Neutrophil (primary cell): ENCODE measurements at regions not wholly inside any gene's neighbourhood (a gene's known extent, or its start where the extent isn't known, plus 50 kb on each side); places are given as distances from the start of the nearest gene placed in this dataset.

ENCODE experiments used
- H3K27ac ChIP-seq: fragments of 200-600 bp; sonication (generic); 2 replicates; pipeline ENCODE4 v1.5.1; 2016; ENCODE audit warnings: mild to moderate bottlenecking, moderate library complexity
- H3K27me3 ChIP-seq: fragments of 200-600 bp; sonication (generic); 2 replicates; pipeline ENCODE4 v1.6.0; 2016; ENCODE audit warnings: mild to moderate bottlenecking
- H3K36me3 ChIP-seq: fragments of 200-600 bp; sonication (generic); 2 replicates; pipeline ENCODE4 v1.5.1; 2017
- H3K4me1 ChIP-seq, 2 experiments: fragments of 200-600 bp in 1 of 2; sonication (generic) in 1 of 2; 1 replicate in 1 of 2; 2 replicates in 1 of 2; pipeline versions ENCODE4 v1.5.1 to v1.6.1; 2013 to 2016; ENCODE audit warnings: low read depth in 1 of 2, low read length in 1 of 2, mild to moderate bottlenecking in 1 of 2, moderate library complexity in 1 of 2; ENCODE audit not compliant: control insufficient read depth in 1 of 2, insufficient read depth in 1 of 2
- H3K4me3 ChIP-seq, 2 experiments: fragments of 200-600 bp in 1 of 2; sonication (generic) in 1 of 2; 1 replicate in 1 of 2; 2 replicates in 1 of 2; pipeline ENCODE4 v1.5.1; 2013 to 2016; ENCODE audit warnings: low read depth in 1 of 2, low read length in 1 of 2, mild to moderate bottlenecking in 1 of 2, moderate library complexity in 1 of 2
- H3K9me3 ChIP-seq: fragments of 200-600 bp; sonication (generic); 2 replicates; pipeline ENCODE4 v1.5.1; 2016
- TF ChIP-seq, protein P1 (sequence below): fragments of 200-600 bp; sonication (generic); IDR thresholded peaks from 2 replicates; pipeline ENCODE4 v1.5.1; 2016; ENCODE audit warnings: antibody characterized with exemption

GRCh38 chr2:562391-563364 lies 114.5 kb downstream of the TMEM18 start:
- H3K4me1 ChIP-seq: no peaks in the 10 kb centered on the region
- H3K9me3 ChIP-seq: no peaks in the 10 kb centered on the region
- TF ChIP-seq, protein P1, sequence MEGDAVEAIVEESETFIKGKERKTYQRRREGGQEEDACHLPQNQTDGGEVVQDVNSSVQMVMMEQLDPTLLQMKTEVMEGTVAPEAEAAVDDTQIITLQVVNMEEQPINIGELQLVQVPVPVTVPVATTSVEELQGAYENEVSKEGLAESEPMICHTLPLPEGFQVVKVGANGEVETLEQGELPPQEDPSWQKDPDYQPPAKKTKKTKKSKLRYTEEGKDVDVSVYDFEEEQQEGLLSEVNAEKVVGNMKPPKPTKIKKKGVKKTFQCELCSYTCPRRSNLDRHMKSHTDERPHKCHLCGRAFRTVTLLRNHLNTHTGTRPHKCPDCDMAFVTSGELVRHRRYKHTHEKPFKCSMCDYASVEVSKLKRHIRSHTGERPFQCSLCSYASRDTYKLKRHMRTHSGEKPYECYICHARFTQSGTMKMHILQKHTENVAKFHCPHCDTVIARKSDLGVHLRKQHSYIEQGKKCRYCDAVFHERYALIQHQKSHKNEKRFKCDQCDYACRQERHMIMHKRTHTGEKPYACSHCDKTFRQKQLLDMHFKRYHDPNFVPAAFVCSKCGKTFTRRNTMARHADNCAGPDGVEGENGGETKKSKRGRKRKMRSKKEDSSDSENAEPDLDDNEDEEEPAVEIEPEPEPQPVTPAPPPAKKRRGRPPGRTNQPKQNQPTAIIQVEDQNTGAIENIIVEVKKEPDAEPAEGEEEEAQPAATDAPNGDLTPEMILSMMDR: no peak

GRCh38 chr2:558879-559278 lies 118.3 kb downstream of the TMEM18 start:
- Histone ChIP-seq H3K9me3 (no peaks in the 10 kb centered on the region), H3K4me3 (no peak overlapping the region), H3K4me1 (no peaks in the 10 kb centered on the region), H3K36me3 (no peaks in the 10 kb centered on the region), H3K27me3 (no peaks in the 10 kb centered on the region), H3K27ac (no peak overlapping the region)
- TF ChIP-seq, protein P1: no peak

More at GRCh38 chr2:562391-563364, 114.5 kb downstream of the TMEM18 start:
- Histone ChIP-seq H3K27ac (no peak overlapping the region), H3K36me3 (no peaks in the 10 kb centered on the region), H3K4me3 (no peak overlapping the region), H3K27me3 (no peaks in the 10 kb centered on the region)

- Histone ChIP-seq H3K27me3 (no peaks in the 10 kb centered on the region), H3K9me3 (no peaks in the 10 kb centered on the region), H3K27ac (no peak overlapping the region), H3K4me1 (no peaks in the 10 kb centered on the region), H3K36me3 (no peaks in the 10 kb centered on the region), H3K4me3 (no peak overlapping the region)
- TF ChIP-seq, protein P1: no peak
Measured at GRCh38 chr2:558302-558642, 118.9 kb downstream of the TMEM18 start.

- Histone ChIP-seq H3K27ac (no peak overlapping the region), H3K9me3 (no peaks in the 10 kb centered on the region), H3K27me3 (no peaks in the 10 kb centered on the region), H3K4me1 (no peaks in the 10 kb centered on the region), H3K4me3 (no peak overlapping the region), H3K36me3 (no peaks in the 10 kb centered on the region)
- TF ChIP-seq, protein P1: no peak
Measured at GRCh38 chr2:557635-558301, 119.4 kb downstream of the TMEM18 start.

DNA sequence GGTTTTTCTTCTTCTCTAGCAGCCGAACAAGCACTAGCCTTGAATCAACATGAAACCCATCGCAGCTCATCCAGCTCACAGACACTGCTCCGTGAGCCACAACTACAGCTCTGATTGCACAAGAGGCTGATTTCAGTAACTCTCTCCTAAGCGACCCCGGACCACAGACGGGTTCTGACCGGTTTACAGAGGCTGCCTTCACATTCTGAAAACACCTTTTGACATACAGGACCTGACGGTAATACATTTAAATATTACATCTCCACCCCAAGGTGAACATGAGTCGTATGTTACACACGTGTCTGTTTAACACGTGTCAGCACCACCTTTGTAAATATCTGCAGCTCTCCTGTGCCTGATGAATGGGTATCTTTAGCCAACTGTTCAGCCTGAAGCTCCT lies 120.7 kb downstream of the TMEM18 start:
- Histone ChIP-seq H3K36me3 (no peaks in the 10 kb centered on the region), H3K9me3 (no peaks in the 10 kb centered on the region), H3K27me3 (no peaks in the 10 kb centered on the region), H3K4me3 (no peak overlapping the region), H3K27ac (no peak overlapping the region), H3K4me1 (no peaks in the 10 kb centered on the region)
- TF ChIP-seq, protein P1: no peak
